OCI-LY3 (cell line): ENCODE measurements at regions not wholly inside any gene's neighbourhood (a gene's known extent, or its start where the extent isn't known, plus 50 kb on each side); places are given as distances from the start of the nearest gene placed in this dataset.

Source experiments
- CTCF ChIP-seq: fragments of 200-600, 300-600 bp; sonication (generic); IDR thresholded peaks from 2 replicates; pipeline ENCODE4 v1.5.1; 2014; ENCODE audit warnings: antibody characterized with exemption, low read length, low read depth
- EZH2phosphoT487 ChIP-seq: fragments of 200-600 bp; shearing (Covaris generic); IDR thresholded peaks from 2 replicates; pipeline ENCODE4 v1.6.1; 2018; ENCODE audit warnings: antibody characterized with exemption, mixed run types, low read depth

- no peak for TF ChIP-seq CTCF
- no peak for TF ChIP-seq EZH2phosphoT487
Measured at GRCh38 chr1:194975913-194976312, 1632.3 kb downstream of the KCNT2 start.
